Endodermal cell (in vitro differentiated cells): ENCODE measurements at regions not wholly inside any gene's neighbourhood (a gene's known extent, or its start where the extent isn't known, plus 50 kb on each side); places are given as distances from the start of the nearest gene placed in this dataset.

Source experiments
- DNase-seq: peaks from one replicate; pipeline ENCODE4 v3.0.0-alpha.2; 2017
- H3K27ac ChIP-seq: 2 replicates; pipeline ENCODE4 v1.5.1; 2013; ENCODE audit warnings: mild to moderate bottlenecking, low read depth, low read length, moderate library complexity
- H3K27me3 ChIP-seq: 2 replicates; pipeline ENCODE4 v1.6.1; 2013; ENCODE audit warnings: mild to moderate bottlenecking, low read length, moderate library complexity; ENCODE audit not compliant: insufficient read depth, control insufficient read depth, poor library complexity, severe bottlenecking
- H3K36me3 ChIP-seq: 2 replicates; pipeline ENCODE4 v1.7.0; 2013; ENCODE audit warnings: mild to moderate bottlenecking, low read length, moderate library complexity; ENCODE audit not compliant: control insufficient read depth, insufficient read depth
- H3K4me1 ChIP-seq: one replicate; pipeline ENCODE4 v1.7.0; 2013; ENCODE audit warnings: low read length; ENCODE audit not compliant: control insufficient read depth, insufficient read depth
- H3K4me3 ChIP-seq: 2 replicates; pipeline ENCODE4 v1.5.1; 2013; ENCODE audit warnings: mild to moderate bottlenecking, low read length, moderate library complexity
- H3K9ac ChIP-seq: 2 replicates; pipeline ENCODE4 v1.6.1; 2013; ENCODE audit warnings: mild to moderate bottlenecking, low read length, moderate library complexity; ENCODE audit not compliant: poor library complexity, severe bottlenecking; ENCODE audit errors: extremely low read depth
- H3K9me3 ChIP-seq: 2 replicates; pipeline ENCODE4 v1.6.1; 2013; ENCODE audit warnings: mild to moderate bottlenecking, low read length, moderate library complexity; ENCODE audit not compliant: control insufficient read depth
- H3K27ac Mint-ChIP-seq: 2 replicates; pipeline ENCODE4 v1.8.0; 2020; ENCODE audit warnings: mixed read lengths
- H3K27me3 Mint-ChIP-seq: 2 replicates; pipeline ENCODE4 v1.8.0; 2021; ENCODE audit warnings: mild to moderate bottlenecking, mixed read lengths; ENCODE audit not compliant: insufficient read depth
- H3K36me3 Mint-ChIP-seq: 2 replicates; pipeline ENCODE4 v1.8.0; 2020; ENCODE audit warnings: low read depth, mixed read lengths
- H3K4me1 Mint-ChIP-seq: 2 replicates; pipeline ENCODE4 v1.8.0; 2020; ENCODE audit warnings: mixed read lengths
- H3K4me3 Mint-ChIP-seq: 2 replicates; pipeline ENCODE4 v1.8.0; 2020; ENCODE audit warnings: mild to moderate bottlenecking, moderate library complexity, mixed read lengths
- H3K9me3 Mint-ChIP-seq: 2 replicates; pipeline ENCODE4 v1.8.0; 2020; ENCODE audit warnings: mild to moderate bottlenecking, mixed read lengths
- WGBS, 2 experiments: methylation state at CpG; one replicate each; pipeline versions ENCODE4 v1.1.5 to v1.1.7; 2013; ENCODE audit warnings: missing lambda C conversion rate in 2 of 2, mixed read lengths in 1 of 2; ENCODE audit not compliant: insufficient coverage in 1 of 2, insufficient read length in 1 of 2; 5-methylcytosine and 5-hydroxymethylcytosine counted together
- TF ChIP-seq, protein P1 (sequence below): fragments of 200-600 bp; sonication (generic); conservative IDR thresholded peaks from 2 replicates; pipeline ENCODE4 v1.5.0; 2021; ENCODE audit warnings: antibody characterized with exemption, mild to moderate bottlenecking

DNA sequence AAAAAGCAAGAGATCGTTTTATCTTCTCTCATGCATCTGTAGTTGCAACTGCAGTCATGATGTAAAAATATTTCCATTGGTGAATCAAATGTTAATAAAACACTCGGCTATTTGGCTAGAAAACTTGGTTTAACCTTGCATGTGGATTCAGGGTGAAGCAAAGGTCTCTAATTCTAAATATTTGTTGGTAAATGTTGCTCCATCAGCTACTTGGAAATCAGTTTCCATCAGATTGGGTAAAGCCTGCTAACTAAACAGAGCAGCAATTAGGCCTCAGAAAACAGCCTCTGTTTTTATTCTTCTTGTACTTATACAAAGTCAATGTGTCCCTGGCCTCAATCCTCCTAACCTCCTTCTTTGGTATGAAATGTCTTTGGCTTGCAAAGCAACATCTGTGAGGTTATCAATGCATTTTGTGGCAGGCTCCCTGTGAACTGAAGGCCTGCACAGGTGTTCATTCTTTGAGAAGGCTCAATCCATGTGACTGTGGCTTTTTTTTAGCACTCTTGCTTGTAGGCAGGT is 312.3 kb downstream of the WDR72 start:
- H3K4me1 Mint-ChIP-seq: peaks cover 42% of the 10 kb centered on the region
- no peak overlapping the region for H3K4me3 Mint-ChIP-seq

DNA sequence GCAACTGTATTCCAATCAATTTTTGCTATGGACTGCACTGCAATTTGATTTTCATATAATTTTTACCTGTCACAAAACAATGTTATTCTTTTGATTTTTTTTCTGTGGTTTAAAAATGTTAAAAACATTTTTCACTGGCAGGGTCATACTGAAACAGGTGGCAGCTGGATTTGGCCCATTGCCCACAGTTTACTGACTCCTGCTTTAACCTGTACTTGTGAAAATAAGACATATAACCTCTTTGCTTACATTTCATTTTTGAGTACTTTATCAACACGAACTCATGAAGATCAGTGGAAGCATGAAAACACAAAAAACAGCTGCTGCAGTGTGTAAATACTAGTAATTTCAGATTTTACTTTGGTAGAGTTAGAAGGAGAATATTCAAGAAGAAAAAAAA is 313.1 kb downstream of the WDR72 start:
- Histone ChIP-seq H3K27me3 (no peaks in the 10 kb centered on the region), H3K4me3 (no peak overlapping the region), H3K9me3 (no peaks in the 10 kb centered on the region), H3K27ac (no peak overlapping the region), H3K36me3 (no peaks in the 10 kb centered on the region), H3K4me1 (peaks cover 14% of the 10 kb centered on the region), H3K9ac (no peak overlapping the region)
- no peaks in the 10 kb centered on the region for H3K9me3 Mint-ChIP-seq
- DNase-seq: no peak
- WGBS, 2 experiments: 0% methylated on average over 1 of the region's 1 CpG
- H3K36me3 Mint-ChIP-seq: no peaks in the 10 kb centered on the region
- H3K4me1 Mint-ChIP-seq: peaks cover 42% of the 10 kb centered on the region
- no peak overlapping the region for H3K4me3 Mint-ChIP-seq
- no peak overlapping the region for H3K27ac Mint-ChIP-seq
- TF ChIP-seq, protein P1, sequence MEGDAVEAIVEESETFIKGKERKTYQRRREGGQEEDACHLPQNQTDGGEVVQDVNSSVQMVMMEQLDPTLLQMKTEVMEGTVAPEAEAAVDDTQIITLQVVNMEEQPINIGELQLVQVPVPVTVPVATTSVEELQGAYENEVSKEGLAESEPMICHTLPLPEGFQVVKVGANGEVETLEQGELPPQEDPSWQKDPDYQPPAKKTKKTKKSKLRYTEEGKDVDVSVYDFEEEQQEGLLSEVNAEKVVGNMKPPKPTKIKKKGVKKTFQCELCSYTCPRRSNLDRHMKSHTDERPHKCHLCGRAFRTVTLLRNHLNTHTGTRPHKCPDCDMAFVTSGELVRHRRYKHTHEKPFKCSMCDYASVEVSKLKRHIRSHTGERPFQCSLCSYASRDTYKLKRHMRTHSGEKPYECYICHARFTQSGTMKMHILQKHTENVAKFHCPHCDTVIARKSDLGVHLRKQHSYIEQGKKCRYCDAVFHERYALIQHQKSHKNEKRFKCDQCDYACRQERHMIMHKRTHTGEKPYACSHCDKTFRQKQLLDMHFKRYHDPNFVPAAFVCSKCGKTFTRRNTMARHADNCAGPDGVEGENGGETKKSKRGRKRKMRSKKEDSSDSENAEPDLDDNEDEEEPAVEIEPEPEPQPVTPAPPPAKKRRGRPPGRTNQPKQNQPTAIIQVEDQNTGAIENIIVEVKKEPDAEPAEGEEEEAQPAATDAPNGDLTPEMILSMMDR: no peak
- H3K27me3 Mint-ChIP-seq: peaks cover 7% of the 10 kb centered on the region

More for the DNA sequence above, 312.3 kb downstream of the WDR72 start:
- Histone ChIP-seq H3K36me3 (no peaks in the 10 kb centered on the region), H3K4me3 (no peak overlapping the region), H3K9ac (no peak overlapping the region), H3K27ac (no peak overlapping the region), H3K27me3 (no peaks in the 10 kb centered on the region), H3K4me1 (peaks cover 14% of the 10 kb centered on the region), H3K9me3 (no peaks in the 10 kb centered on the region)
- DNase-seq: no peak
- TF ChIP-seq, protein P1: no peak
- 90 to 95% methylated on average over 2 of the region's 2 CpGs for WGBS, 2 experiments
- peaks cover 7% of the 10 kb centered on the region for H3K27me3 Mint-ChIP-seq
- H3K9me3 Mint-ChIP-seq: no peaks in the 10 kb centered on the region
- H3K36me3 Mint-ChIP-seq: no peaks in the 10 kb centered on the region
- H3K27ac Mint-ChIP-seq: peak overlapping the region; percentile 53

DNA sequence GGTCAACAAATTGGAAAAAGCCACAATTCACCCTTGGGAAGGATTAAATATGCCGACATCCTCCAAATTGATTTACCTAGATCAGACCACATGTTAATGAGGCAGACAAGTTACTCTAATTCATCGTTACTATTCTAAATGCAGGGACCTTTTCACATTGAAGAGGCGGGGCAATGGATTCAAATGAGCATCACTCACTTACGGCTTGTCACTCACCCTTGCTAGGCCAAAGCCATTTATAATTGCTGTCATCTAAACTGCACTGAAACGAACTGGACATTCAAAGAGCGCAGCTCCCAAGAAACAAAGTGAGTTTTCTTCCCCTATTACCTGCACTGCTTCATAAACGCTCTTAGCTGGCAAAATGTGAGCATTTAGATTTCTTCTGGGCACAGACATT is 313.9 kb downstream of the WDR72 start:
- Histone ChIP-seq H3K4me3 (no peak overlapping the region), H3K9ac (no peak overlapping the region), H3K36me3 (no peaks in the 10 kb centered on the region), H3K4me1 (peaks cover 14% of the 10 kb centered on the region), H3K27me3 (no peaks in the 10 kb centered on the region), H3K27ac (no peak overlapping the region), H3K9me3 (no peaks in the 10 kb centered on the region)
- Mint-ChIP-seq H3K4me1 (peaks cover 42% of the 10 kb centered on the region), H3K9me3 (no peaks in the 10 kb centered on the region), H3K27ac (no peak overlapping the region), H3K36me3 (no peaks in the 10 kb centered on the region), H3K4me3 (no peak overlapping the region), H3K27me3 (peaks cover 7% of the 10 kb centered on the region)
- 93 to 96% methylated on average over 6 to 7 of the region's 7 CpGs for WGBS, 2 experiments
- TF ChIP-seq, protein P1: no peak
- no peak for DNase-seq
